Naive thymus-derived CD4-positive, alpha-beta T cell (primary cell): ENCODE measurements at regions not wholly inside any gene's neighbourhood (a gene's known extent, or its start where the extent isn't known, plus 50 kb on each side); places are given as distances from the start of the nearest gene placed in this dataset.

Experiments
- ATAC-seq: fragments of 150-1000 bp; cut with Tn5 transposase; 2 replicates; pipeline ENCODE4 v1.10.0; 2021; ENCODE audit warnings: mild to moderate bottlenecking, moderate library complexity
- CTCF ChIA-PET: fragments of 350-600 bp; sonication (Branson Sonifier 250); formaldehyde crosslinking; loops from one replicate; lab custom pipeline; 2021; ENCODE audit warnings: antibody characterized with exemption; lab: Charles Lee
- POLR2A ChIA-PET: fragments of 350-600 bp; sonication (Branson Sonifier 250); formaldehyde crosslinking; loops from one replicate; lab custom pipeline; 2021; ENCODE audit warnings: antibody characterized with exemption, inconsistent platforms; lab: Charles Lee
- DNase-seq, 9 donors: peaks; one replicate each; pipeline versions ENCODE4 v3.0.0 to v3.0.0-alpha.2; 2020 to 2022; ENCODE audit warnings: mixed read lengths in 1 of 9
- H3K27ac ChIP-seq: one replicate; pipeline ENCODE4 v1.7.0; 2013; ENCODE audit warnings: mild to moderate bottlenecking, low read depth, low read length, moderate library complexity
- H3K27me3 ChIP-seq, 2 donors: one replicate each; pipeline ENCODE4 v1.7.0; 2013; ENCODE audit warnings: low read length in 2 of 2, mild to moderate bottlenecking in 2 of 2, moderate library complexity in 2 of 2; ENCODE audit not compliant: control insufficient read depth in 2 of 2, insufficient read depth in 2 of 2
- H3K36me3 ChIP-seq, 3 experiments: 1 replicate in 2 of 3; 2 replicates in 1 of 3; pipeline ENCODE4 v1.7.0; 2013; ENCODE audit warnings: low read length in 3 of 3, mild to moderate bottlenecking in 3 of 3, moderate library complexity in 1 of 3; ENCODE audit not compliant: insufficient read depth in 3 of 3, control insufficient read depth in 2 of 3
- H3K4me1 ChIP-seq, 2 donors: one replicate each; pipeline ENCODE4 v1.7.0; 2013; ENCODE audit warnings: low read length in 2 of 2, mild to moderate bottlenecking in 2 of 2, moderate library complexity in 1 of 2; ENCODE audit not compliant: control insufficient read depth in 2 of 2, insufficient read depth in 2 of 2
- H3K4me3 ChIP-seq: 2 replicates; pipeline ENCODE4 v1.7.0; 2013; ENCODE audit warnings: mild to moderate bottlenecking, low read length
- H3K9me3 ChIP-seq, 3 experiments: 1 replicate in 2 of 3; 2 replicates in 1 of 3; pipeline ENCODE4 v1.7.0; 2013; ENCODE audit warnings: low read length in 3 of 3; ENCODE audit not compliant: control insufficient read depth in 2 of 3
- H3K27ac Mint-ChIP-seq, 9 donors: one replicate each; pipeline ENCODE4 v1.8.0; 2020 to 2022; ENCODE audit warnings: mixed read lengths in 9 of 9, mild to moderate bottlenecking in 8 of 9, moderate library complexity in 5 of 9, inconsistent platforms in 2 of 9
- H3K27me3 Mint-ChIP-seq, 5 donors: one replicate each; pipeline ENCODE4 v1.8.0; 2021 to 2022; ENCODE audit warnings: mixed read lengths in 5 of 5, mild to moderate bottlenecking in 1 of 5
- H3K36me3 Mint-ChIP-seq, 5 donors: one replicate each; pipeline ENCODE4 v1.8.0; 2020 to 2022; ENCODE audit warnings: mixed read lengths in 5 of 5, mild to moderate bottlenecking in 3 of 5, inconsistent platforms in 1 of 5
- H3K4me1 Mint-ChIP-seq, 7 donors: one replicate each; pipeline ENCODE4 v1.8.0; 2020 to 2022; ENCODE audit warnings: mixed read lengths in 7 of 7, mild to moderate bottlenecking in 3 of 7, inconsistent platforms in 1 of 7
- H3K4me3 Mint-ChIP-seq, 10 donors: one replicate each; pipeline ENCODE4 v1.8.0; 2020 to 2022; ENCODE audit warnings: mild to moderate bottlenecking in 10 of 10, mixed read lengths in 10 of 10, moderate library complexity in 6 of 10, inconsistent platforms in 2 of 10
- H3K9me3 Mint-ChIP-seq, 11 donors: one replicate each; pipeline ENCODE4 v1.8.0; 2020 to 2022; ENCODE audit warnings: mixed read lengths in 11 of 11, mild to moderate bottlenecking in 4 of 11, inconsistent platforms in 1 of 11, moderate library complexity in 1 of 11
- intact Hi-C, 2 donors: fragments of 100-400 bp; cut with micrococcal nuclease; formaldehyde crosslinking; loops; one replicate each; pipeline ENCODE4 v1.15.1; 2023

DNA sequence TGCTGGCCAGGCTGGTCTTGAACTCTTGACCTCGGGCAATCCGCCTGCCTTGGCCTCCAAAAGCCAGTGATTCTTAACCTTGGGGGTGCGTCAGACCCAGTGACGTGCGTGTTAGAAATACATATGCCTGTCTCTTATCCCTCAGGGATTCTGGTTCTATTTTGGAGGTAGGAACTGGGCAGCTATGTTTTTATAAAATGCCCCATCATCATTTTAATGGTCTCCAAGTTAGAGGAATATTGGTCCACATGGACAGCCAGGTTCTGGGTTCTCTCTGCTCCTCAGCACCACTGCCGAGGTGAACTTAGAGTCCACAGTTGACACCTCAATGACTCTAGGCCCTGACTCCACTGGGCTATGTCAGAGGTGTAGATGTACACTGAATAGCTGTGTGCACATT lies 352.7 kb downstream of the SMOC2 start:
- POLR2A ChIA-PET = no interaction called here
- Histone ChIP-seq H3K27ac (no peak overlapping the region), H3K27me3 (no peaks in the 10 kb centered on the region), H3K4me1 (no peaks in the 10 kb centered on the region), H3K36me3 (no peaks in the 10 kb centered on the region), H3K9me3 (no peaks in the 10 kb centered on the region), H3K4me3 (no peak overlapping the region)
- intact Hi-C loops = no loop called here
- no peak overlapping the region for H3K4me3 Mint-ChIP-seq
- ATAC-seq (no peak), DNase-seq (no peak)
- H3K4me1 Mint-ChIP-seq = peaks cover 0 to 2% (median 0%) of the 10 kb centered on the region in 7 donors
- peaks cover 0 to 4% (median 0%) of the 10 kb centered on the region in 11 donors for H3K9me3 Mint-ChIP-seq
- H3K27ac Mint-ChIP-seq = peak overlapping the region in 1 of 9 donors; percentile 36
- H3K27me3 Mint-ChIP-seq = peaks cover 0 to 28% (median 10%) of the 10 kb centered on the region in 5 donors
- H3K36me3 Mint-ChIP-seq = no peaks in the 10 kb centered on the region
- CTCF ChIA-PET = no interaction called here

DNA sequence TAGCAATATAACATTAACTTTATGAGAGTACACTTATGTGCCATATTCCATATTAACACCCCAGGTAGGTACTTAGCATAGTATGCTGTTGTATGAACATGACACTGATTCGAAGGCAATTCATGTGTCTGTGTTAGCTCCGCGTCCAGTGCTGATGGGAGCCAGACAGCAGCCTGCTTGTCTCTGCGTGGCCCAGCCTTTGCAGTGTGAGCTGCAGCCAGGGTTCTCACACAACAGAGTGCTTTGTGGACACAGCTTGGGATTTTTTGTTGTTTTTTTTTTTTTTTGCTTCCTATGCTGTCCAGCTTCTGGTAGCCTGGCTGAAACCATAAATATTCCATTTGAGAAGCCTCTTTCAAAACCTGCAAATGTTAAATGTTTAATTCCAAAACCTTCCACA lies 350.9 kb downstream of the SMOC2 start:
- ChIA-PET POLR2A (no interaction called here), CTCF (no interaction called here)
- Mint-ChIP-seq H3K9me3 (peaks cover 0 to 5% (median 0%) of the 10 kb centered on the region in 11 donors), H3K27me3 (peaks cover 0 to 28% (median 9%) of the 10 kb centered on the region in 5 donors), H3K4me1 (peaks cover 0 to 2% (median 0%) of the 10 kb centered on the region in 7 donors), H3K4me3 (no peak overlapping the region), H3K36me3 (no peaks in the 10 kb centered on the region), H3K27ac (no peak overlapping the region)
- ATAC-seq = no peak
- H3K4me3 ChIP-seq = no peak overlapping the region
- no peaks in the 10 kb centered on the region for H3K27me3 ChIP-seq
- no peak for DNase-seq
- H3K4me1 ChIP-seq = no peaks in the 10 kb centered on the region
- H3K27ac ChIP-seq = no peak overlapping the region
- H3K36me3 ChIP-seq = no peaks in the 10 kb centered on the region
- intact Hi-C loops = no loop called here
- no peaks in the 10 kb centered on the region for H3K9me3 ChIP-seq

GRCh38 chr6:168789699-168790098 lies 348.7 kb downstream of the SMOC2 start:
- Mint-ChIP-seq H3K4me3 (no peak overlapping the region), H3K27me3 (peaks cover 0 to 22% (median 0%) of the 10 kb centered on the region in 5 donors), H3K36me3 (no peaks in the 10 kb centered on the region), H3K9me3 (peaks cover 0 to 5% (median 0%) of the 10 kb centered on the region in 11 donors), H3K4me1 (no peaks in the 10 kb centered on the region), H3K27ac (no peak overlapping the region)
- no peaks in the 10 kb centered on the region for H3K9me3 ChIP-seq
- intact Hi-C loops = no loop called here
- H3K4me3 ChIP-seq = no peak overlapping the region
- H3K4me1 ChIP-seq = no peaks in the 10 kb centered on the region
- H3K27ac ChIP-seq = no peak overlapping the region
- H3K27me3 ChIP-seq = no peaks in the 10 kb centered on the region
- DNase-seq (no peak), ATAC-seq (no peak)
- ChIA-PET POLR2A (no interaction called here), CTCF (no interaction called here)
- no peaks in the 10 kb centered on the region for H3K36me3 ChIP-seq

GRCh38 chr6:168785720-168786511 lies 344.9 kb downstream of the SMOC2 start:
- H3K4me1 ChIP-seq = no peaks in the 10 kb centered on the region
- H3K36me3 ChIP-seq = no peaks in the 10 kb centered on the region
- Mint-ChIP-seq H3K27me3 (peaks cover 0 to 18% (median 0%) of the 10 kb centered on the region in 5 donors), H3K9me3 (peaks cover 0 to 5% (median 0%) of the 10 kb centered on the region in 11 donors), H3K27ac (no peak overlapping the region), H3K4me3 (no peak overlapping the region), H3K4me1 (no peaks in the 10 kb centered on the region), H3K36me3 (no peaks in the 10 kb centered on the region)
- intact Hi-C loops = no loop called here
- no peak for ATAC-seq
- ChIA-PET CTCF (interaction anchor here (0.6 kb wide), 1 partner anchor 12 kb away, joined by 3 read pairs; no protein-coding TSS in a partner anchor), POLR2A (no interaction called here)
- H3K9me3 ChIP-seq = no peaks in the 10 kb centered on the region
- H3K4me3 ChIP-seq = no peak overlapping the region
- H3K27ac ChIP-seq = no peak overlapping the region
- no peaks in the 10 kb centered on the region for H3K27me3 ChIP-seq
- DNase-seq = no peak

DNA sequence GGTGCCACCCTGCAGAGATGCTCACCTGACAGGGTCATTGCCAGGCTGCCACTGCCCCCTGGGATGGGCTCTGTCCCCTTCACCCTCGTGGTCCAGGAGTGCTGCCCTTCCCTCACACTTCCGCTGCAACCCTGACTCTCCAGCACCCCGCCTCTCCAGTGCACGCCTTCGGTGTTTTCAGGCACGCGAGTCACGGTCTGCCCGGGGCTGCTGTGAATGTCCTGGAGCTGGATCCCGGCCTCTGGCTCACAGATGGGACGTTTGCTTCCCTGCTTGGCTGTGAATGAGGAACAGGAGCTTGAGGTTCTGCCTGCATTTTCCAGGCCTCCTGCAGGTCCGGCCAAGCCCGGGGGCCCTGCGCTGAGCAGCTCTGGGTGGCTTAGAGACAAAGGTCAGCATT lies 343.4 kb downstream of the SMOC2 start:
- Histone ChIP-seq H3K4me3 (no peak overlapping the region), H3K4me1 (no peaks in the 10 kb centered on the region), H3K27ac (no peak overlapping the region), H3K27me3 (no peaks in the 10 kb centered on the region), H3K36me3 (no peaks in the 10 kb centered on the region), H3K9me3 (no peaks in the 10 kb centered on the region)
- POLR2A ChIA-PET = no interaction called here
- Mint-ChIP-seq H3K4me1 (no peaks in the 10 kb centered on the region), H3K27ac (no peak overlapping the region), H3K36me3 (no peaks in the 10 kb centered on the region), H3K4me3 (no peak overlapping the region), H3K27me3 (peaks cover 0 to 22% (median 0%) of the 10 kb centered on the region in 5 donors), H3K9me3 (peaks cover 0 to 7% (median 3%) of the 10 kb centered on the region in 11 donors)
- DNase-seq (no peak), ATAC-seq (no peak)
- intact Hi-C loops = no loop called here
- CTCF ChIA-PET = no interaction called here

DNA sequence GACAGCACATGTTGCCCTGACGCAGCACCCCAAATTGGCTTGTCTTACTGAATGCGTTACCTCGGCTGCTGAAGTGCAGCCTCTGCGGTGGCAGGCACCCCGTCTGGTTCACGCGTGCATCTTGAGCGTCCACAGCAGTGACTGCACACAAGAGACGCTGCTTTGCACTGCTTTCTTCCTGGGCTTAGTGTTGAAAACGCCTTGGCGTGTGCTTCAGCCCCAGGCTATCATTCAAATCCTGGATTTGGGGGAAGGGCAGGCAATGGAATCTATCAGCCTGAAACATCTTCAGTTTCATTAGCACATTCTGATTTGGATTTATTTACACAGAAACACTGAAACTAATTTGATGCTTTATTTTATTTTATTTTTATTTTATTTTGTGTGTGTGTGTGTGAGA lies 342.7 kb downstream of the SMOC2 start:
- H3K27me3 Mint-ChIP-seq = peaks cover 0 to 27% (median 3%) of the 10 kb centered on the region in 5 donors
- Histone ChIP-seq H3K4me3 (no peak overlapping the region), H3K9me3 (no peaks in the 10 kb centered on the region), H3K36me3 (no peaks in the 10 kb centered on the region), H3K4me1 (no peaks in the 10 kb centered on the region), H3K27me3 (no peaks in the 10 kb centered on the region), H3K27ac (no peak overlapping the region)
- H3K27ac Mint-ChIP-seq = no peak overlapping the region
- H3K36me3 Mint-ChIP-seq = no peaks in the 10 kb centered on the region
- H3K9me3 Mint-ChIP-seq = peaks cover 0 to 7% (median 3%) of the 10 kb centered on the region in 11 donors
- ChIA-PET POLR2A (no interaction called here), CTCF (no interaction called here)
- intact Hi-C loops = no loop called here
- H3K4me1 Mint-ChIP-seq = no peaks in the 10 kb centered on the region
- ATAC-seq = no peak
- H3K4me3 Mint-ChIP-seq = no peak overlapping the region
- no peak for DNase-seq
